SK-N-SH (cell line): ENCODE measurements at regions not wholly inside any gene's neighbourhood (a gene's known extent, or its start where the extent isn't known, plus 50 kb on each side); places are given as distances from the start of the nearest gene placed in this dataset.

ENCODE experiments used
- CTCF ChIA-PET: fragments of 300-600, 350-600 bp; formaldehyde crosslinking; extraction: SDS; loops from one replicate; lab custom pipeline; 2021; lab: Yijun Ruan, JAX
- POLR2A ChIA-PET: fragments of 350-600 bp; sonication (Branson Sonifier 250); formaldehyde crosslinking; extraction: SDS; loops from one replicate; lab custom pipeline; 2020; ENCODE audit warnings: antibody characterized with exemption, inconsistent platforms; lab: Yijun Ruan, JAX
- DNase-seq: peaks from one replicate; pipeline ENCODE4 v3.0.0; 2012
- H2AFZ ChIP-seq: fragments of 200-600 bp; sonication (generic); 2 replicates; pipeline ENCODE4 v1.8.1; 2016; ENCODE audit warnings: antibody characterized with exemption, mild to moderate bottlenecking, low read depth
- H3F3A ChIP-seq: fragments of 200-600 bp; sonication (generic); replicated peaks from 2 replicates; pipeline ENCODE3; 2016; ENCODE audit warnings: antibody characterized with exemption, mild to moderate bottlenecking; ENCODE audit not compliant: insufficient read depth
- H3K27ac ChIP-seq, 2 experiments: fragments of 200-500 bp in 1 of 2; fragments of 200-600 bp in 1 of 2; sonication (Bioruptor generic) in 1 of 2; sonication (generic), shearing (Covaris generic) in 1 of 2; 2 replicates each; pipeline versions ENCODE4 v1.5.1 to v1.6.1; 2014 to 2016; ENCODE audit warnings: low read depth in 2 of 2, inconsistent platforms in 1 of 2, low read length in 1 of 2, mild to moderate bottlenecking in 1 of 2, mixed read lengths in 1 of 2
- H3K27me3 ChIP-seq: fragments of 200-600 bp; sonication (generic), shearing (Covaris generic); 2 replicates; pipeline ENCODE4 v1.6.1; 2016; ENCODE audit warnings: mixed run types; ENCODE audit not compliant: insufficient read depth
- H3K36me3 ChIP-seq, 2 experiments: fragments of 200-500 bp in 1 of 2; fragments of 200-600 bp in 1 of 2; sonication (Bioruptor generic) in 1 of 2; sonication (generic) in 1 of 2; replicated peaks in 1 of 2; 2 replicates each; pipeline versions ENCODE3 to v1.5.1; 2014 to 2016; ENCODE audit warnings: low read length in 1 of 2, mild to moderate bottlenecking in 1 of 2; ENCODE audit not compliant: insufficient read depth in 2 of 2, control insufficient read depth in 1 of 2
- H3K4me1 ChIP-seq, 2 experiments: fragments of 200-500 bp in 1 of 2; fragments of 200-600 bp in 1 of 2; sonication (Bioruptor generic) in 1 of 2; sonication (generic), shearing (Covaris generic) in 1 of 2; 2 replicates each; pipeline versions ENCODE4 v1.5.1 to v1.6.1; 2014 to 2016; ENCODE audit warnings: low read depth in 1 of 2, low read length in 1 of 2, mixed run types in 1 of 2; ENCODE audit not compliant: insufficient read depth in 2 of 2, control insufficient read depth in 1 of 2
- H3K4me2 ChIP-seq: fragments of 200-600 bp; sonication (generic), shearing (Covaris generic); 2 replicates; pipeline ENCODE4 v1.6.1; 2017; ENCODE audit warnings: mixed run types
- H3K4me3 ChIP-seq, 2 experiments: fragments of 200-500 bp in 1 of 2; fragments of 200-600 bp in 1 of 2; sonication (Bioruptor generic) in 1 of 2; sonication (generic), shearing (Covaris generic) in 1 of 2; 2 replicates each; pipeline versions ENCODE4 v1.5.1 to v1.8.1; 2014 to 2016; ENCODE audit warnings: low read depth in 2 of 2, inconsistent platforms in 1 of 2, low read length in 1 of 2, mild to moderate bottlenecking in 1 of 2, mixed read lengths in 1 of 2, moderate library complexity in 1 of 2
- H3K79me2 ChIP-seq: fragments of 200-600 bp; sonication (generic); 2 replicates; pipeline ENCODE4 v1.8.1; 2017; ENCODE audit warnings: mild to moderate bottlenecking; ENCODE audit not compliant: insufficient read depth
- H3K9ac ChIP-seq: fragments of 200-600 bp; sonication (generic); 2 replicates; pipeline ENCODE4 v1.6.1; 2017; ENCODE audit warnings: mixed run types
- H3K9me2 ChIP-seq: fragments of 200-600 bp; sonication (generic); 2 replicates; pipeline ENCODE4 v1.6.1; 2017; ENCODE audit warnings: mixed run types
- H3K9me3 ChIP-seq: fragments of 200-600 bp; sonication (generic); 2 replicates; pipeline ENCODE4 v1.6.1; 2017; ENCODE audit warnings: mixed run types, mild to moderate bottlenecking, moderate library complexity
- H4K20me1 ChIP-seq: fragments of 200-600 bp; sonication (generic); 2 replicates; pipeline ENCODE4 v1.6.1; 2017; ENCODE audit warnings: mild to moderate bottlenecking, mixed run types; ENCODE audit not compliant: insufficient read depth
- ELF1 ChIP-seq: IDR thresholded peaks from 2 replicates; pipeline ENCODE4 v1.4.0; 2012
- FOSL2 ChIP-seq: IDR thresholded peaks from 2 replicates; pipeline ENCODE4 v1.4.0; 2012; ENCODE audit warnings: low read depth, mild to moderate bottlenecking, moderate library complexity, borderline replicate concordance
- FOXM1 ChIP-seq: IDR thresholded peaks from 2 replicates; pipeline ENCODE4 v1.4.0; 2012; ENCODE audit warnings: low read depth, mild to moderate bottlenecking
- GABPA ChIP-seq: IDR thresholded peaks from 2 replicates; pipeline ENCODE4 v1.4.0; 2012; ENCODE audit warnings: low read depth, mild to moderate bottlenecking
- JUND ChIP-seq: IDR thresholded peaks from 2 replicates; pipeline ENCODE4 v1.4.0; 2012
- TCF12 ChIP-seq: IDR thresholded peaks from 2 replicates; pipeline ENCODE4 v1.4.0; 2012
- WGBS: methylation state at CpG from one replicate; pipeline ENCODE4 v1.1.6; 2017; ENCODE audit warnings: low lambda C conversion rate; 5-methylcytosine and 5-hydroxymethylcytosine counted together
- TF ChIP-seq, protein P1 (sequence below): fragments of 150-350 bp; IDR thresholded peaks from 2 replicates; pipeline ENCODE4 v1.6.1; 2017; ENCODE audit warnings: antibody characterized with exemption, low read length, low read depth, borderline replicate concordance
- TF ChIP-seq, protein P2 (sequence below): fragments of 150-350 bp; IDR thresholded peaks from 2 replicates; pipeline ENCODE4 v1.6.1; 2016; ENCODE audit warnings: mild to moderate bottlenecking, low read depth, low read length
- TF ChIP-seq, protein P3 (sequence below): IDR thresholded peaks from 2 replicates; pipeline ENCODE4 v1.4.0; 2012; ENCODE audit warnings: low read depth, borderline replicate concordance
- TF ChIP-seq, protein P4 (sequence below): IDR thresholded peaks from 2 replicates; pipeline ENCODE4 v1.4.0; 2012; ENCODE audit warnings: low read depth, borderline replicate concordance
- TF ChIP-seq, protein P5 (sequence below): fragments of 200-600 bp; sonication (generic); IDR thresholded peaks from 2 replicates; pipeline ENCODE4 v1.6.1; 2017; ENCODE audit warnings: antibody characterized with exemption, mild to moderate bottlenecking, moderate library complexity
- TF ChIP-seq, protein P6 (sequence below): IDR thresholded peaks from 2 replicates; pipeline ENCODE4 v1.6.1; 2012; ENCODE audit warnings: mild to moderate bottlenecking, low read depth, low read length, moderate library complexity

DNA sequence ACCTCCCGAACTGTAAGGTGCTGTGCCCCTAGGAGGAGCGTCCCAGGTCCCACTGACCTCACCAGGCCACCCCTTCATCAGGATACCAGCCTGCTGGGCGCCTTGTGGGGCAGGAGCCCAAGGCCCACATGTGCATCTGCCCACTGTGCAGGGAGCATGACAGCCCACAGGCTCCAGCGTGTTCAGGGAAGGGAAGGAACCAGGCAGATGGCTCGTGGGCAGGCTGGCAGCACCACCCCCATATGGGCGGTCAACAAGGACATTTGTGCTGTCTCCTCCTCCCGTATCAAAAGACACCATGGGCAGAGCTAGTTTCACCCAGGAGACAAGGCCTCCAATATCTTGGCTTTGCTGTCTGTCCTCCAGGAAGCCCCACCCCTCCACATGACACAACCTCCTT lies 85.5 kb upstream of the PPP1R26 start (continued):
- TF ChIP-seq, protein P1, sequence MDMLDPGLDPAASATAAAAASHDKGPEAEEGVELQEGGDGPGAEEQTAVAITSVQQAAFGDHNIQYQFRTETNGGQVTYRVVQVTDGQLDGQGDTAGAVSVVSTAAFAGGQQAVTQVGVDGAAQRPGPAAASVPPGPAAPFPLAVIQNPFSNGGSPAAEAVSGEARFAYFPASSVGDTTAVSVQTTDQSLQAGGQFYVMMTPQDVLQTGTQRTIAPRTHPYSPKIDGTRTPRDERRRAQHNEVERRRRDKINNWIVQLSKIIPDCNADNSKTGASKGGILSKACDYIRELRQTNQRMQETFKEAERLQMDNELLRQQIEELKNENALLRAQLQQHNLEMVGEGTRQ = no peak
- TF ChIP-seq, protein P2, sequence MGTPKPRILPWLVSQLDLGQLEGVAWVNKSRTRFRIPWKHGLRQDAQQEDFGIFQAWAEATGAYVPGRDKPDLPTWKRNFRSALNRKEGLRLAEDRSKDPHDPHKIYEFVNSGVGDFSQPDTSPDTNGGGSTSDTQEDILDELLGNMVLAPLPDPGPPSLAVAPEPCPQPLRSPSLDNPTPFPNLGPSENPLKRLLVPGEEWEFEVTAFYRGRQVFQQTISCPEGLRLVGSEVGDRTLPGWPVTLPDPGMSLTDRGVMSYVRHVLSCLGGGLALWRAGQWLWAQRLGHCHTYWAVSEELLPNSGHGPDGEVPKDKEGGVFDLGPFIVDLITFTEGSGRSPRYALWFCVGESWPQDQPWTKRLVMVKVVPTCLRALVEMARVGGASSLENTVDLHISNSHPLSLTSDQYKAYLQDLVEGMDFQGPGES = no peak
- TF ChIP-seq FOXM1 (no peak), TCF12 (no peak)
- TF ChIP-seq, protein P3, sequence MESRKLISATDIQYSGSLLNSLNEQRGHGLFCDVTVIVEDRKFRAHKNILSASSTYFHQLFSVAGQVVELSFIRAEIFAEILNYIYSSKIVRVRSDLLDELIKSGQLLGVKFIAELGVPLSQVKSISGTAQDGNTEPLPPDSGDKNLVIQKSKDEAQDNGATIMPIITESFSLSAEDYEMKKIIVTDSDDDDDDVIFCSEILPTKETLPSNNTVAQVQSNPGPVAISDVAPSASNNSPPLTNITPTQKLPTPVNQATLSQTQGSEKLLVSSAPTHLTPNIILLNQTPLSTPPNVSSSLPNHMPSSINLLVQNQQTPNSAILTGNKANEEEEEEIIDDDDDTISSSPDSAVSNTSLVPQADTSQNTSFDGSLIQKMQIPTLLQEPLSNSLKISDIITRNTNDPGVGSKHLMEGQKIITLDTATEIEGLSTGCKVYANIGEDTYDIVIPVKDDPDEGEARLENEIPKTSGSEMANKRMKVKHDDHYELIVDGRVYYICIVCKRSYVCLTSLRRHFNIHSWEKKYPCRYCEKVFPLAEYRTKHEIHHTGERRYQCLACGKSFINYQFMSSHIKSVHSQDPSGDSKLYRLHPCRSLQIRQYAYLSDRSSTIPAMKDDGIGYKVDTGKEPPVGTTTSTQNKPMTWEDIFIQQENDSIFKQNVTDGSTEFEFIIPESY = no peak
- TF ChIP-seq, protein P4, sequence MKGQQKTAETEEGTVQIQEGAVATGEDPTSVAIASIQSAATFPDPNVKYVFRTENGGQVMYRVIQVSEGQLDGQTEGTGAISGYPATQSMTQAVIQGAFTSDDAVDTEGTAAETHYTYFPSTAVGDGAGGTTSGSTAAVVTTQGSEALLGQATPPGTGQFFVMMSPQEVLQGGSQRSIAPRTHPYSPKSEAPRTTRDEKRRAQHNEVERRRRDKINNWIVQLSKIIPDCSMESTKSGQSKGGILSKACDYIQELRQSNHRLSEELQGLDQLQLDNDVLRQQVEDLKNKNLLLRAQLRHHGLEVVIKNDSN = no peak

DNA sequence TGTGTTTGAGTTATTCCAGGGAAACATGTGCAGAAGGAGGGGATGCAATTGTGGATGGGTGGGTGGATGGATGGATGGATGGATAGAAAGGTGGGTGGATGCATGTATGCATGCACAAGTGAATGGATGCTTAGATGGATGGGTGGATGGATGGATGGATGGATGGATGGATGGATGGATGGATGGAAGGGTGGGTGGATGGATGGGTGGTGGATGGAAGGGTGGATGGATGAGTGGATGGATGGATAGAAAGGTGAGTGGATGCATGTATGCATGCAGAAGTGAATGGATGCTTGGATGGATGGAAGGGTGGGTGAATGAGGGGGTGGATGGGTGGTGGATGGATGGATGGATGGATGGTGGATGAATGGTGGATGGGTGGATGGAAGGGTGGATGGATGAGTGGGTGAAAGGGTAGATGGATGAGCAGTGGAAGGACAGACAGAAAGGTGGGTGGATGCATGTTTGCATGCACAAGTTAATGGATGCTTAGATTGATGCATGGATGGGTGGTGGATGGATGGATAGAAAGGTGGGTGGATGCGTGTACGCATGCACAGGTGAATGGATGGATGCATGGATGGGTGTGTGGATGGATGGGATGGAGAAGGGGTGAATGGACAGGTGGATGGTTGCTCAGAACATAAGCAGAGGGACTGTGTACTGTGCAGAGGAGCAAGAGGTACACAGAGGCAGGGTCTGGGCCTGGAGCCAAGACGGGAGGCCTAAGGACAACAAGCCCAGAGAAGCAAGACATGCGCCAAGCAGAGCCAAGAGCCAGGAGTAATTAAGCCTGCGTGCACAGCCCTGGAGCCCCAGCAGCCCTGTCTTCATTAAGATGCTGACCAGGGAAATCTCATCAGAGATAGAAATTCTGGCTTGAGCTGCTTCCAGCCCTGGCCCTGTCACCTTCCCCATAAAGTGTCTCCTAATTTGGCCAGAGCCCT lies 84.6 kb upstream of the PPP1R26 start:
- WGBS = 52% methylated on average over 5 of the region's 5 CpGs
- Histone ChIP-seq H3K9me3 (no peaks in the 10 kb centered on the region), H3K4me1 (no peaks in the 10 kb centered on the region), H3K9ac (no peak overlapping the region), H3K27ac (no peak overlapping the region), H3K36me3 (no peaks in the 10 kb centered on the region), H4K20me1 (no peaks in the 10 kb centered on the region), H3K27me3 (no peaks in the 10 kb centered on the region), H3K4me2 (no peak overlapping the region), H3K79me2 (no peaks in the 10 kb centered on the region), H3F3A (no peaks in the 10 kb centered on the region), H3K9me2 (no peaks in the 10 kb centered on the region), H2AFZ (no peak overlapping the region), H3K4me3 (no peak overlapping the region)
- ChIA-PET POLR2A (no interaction called here), CTCF (no interaction called here)
- no peak for DNase-seq
- TF ChIP-seq ELF1 = no peak
- no peak for TF ChIP-seq GABPA
- no peak for TF ChIP-seq TCF12
- TF ChIP-seq, protein P3 = no peak
- TF ChIP-seq, protein P5, sequence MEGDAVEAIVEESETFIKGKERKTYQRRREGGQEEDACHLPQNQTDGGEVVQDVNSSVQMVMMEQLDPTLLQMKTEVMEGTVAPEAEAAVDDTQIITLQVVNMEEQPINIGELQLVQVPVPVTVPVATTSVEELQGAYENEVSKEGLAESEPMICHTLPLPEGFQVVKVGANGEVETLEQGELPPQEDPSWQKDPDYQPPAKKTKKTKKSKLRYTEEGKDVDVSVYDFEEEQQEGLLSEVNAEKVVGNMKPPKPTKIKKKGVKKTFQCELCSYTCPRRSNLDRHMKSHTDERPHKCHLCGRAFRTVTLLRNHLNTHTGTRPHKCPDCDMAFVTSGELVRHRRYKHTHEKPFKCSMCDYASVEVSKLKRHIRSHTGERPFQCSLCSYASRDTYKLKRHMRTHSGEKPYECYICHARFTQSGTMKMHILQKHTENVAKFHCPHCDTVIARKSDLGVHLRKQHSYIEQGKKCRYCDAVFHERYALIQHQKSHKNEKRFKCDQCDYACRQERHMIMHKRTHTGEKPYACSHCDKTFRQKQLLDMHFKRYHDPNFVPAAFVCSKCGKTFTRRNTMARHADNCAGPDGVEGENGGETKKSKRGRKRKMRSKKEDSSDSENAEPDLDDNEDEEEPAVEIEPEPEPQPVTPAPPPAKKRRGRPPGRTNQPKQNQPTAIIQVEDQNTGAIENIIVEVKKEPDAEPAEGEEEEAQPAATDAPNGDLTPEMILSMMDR = no peak
- TF ChIP-seq JUND = no peak
- TF ChIP-seq, protein P4 = no peak
- TF ChIP-seq FOSL2 = no peak
- TF ChIP-seq, protein P6, sequence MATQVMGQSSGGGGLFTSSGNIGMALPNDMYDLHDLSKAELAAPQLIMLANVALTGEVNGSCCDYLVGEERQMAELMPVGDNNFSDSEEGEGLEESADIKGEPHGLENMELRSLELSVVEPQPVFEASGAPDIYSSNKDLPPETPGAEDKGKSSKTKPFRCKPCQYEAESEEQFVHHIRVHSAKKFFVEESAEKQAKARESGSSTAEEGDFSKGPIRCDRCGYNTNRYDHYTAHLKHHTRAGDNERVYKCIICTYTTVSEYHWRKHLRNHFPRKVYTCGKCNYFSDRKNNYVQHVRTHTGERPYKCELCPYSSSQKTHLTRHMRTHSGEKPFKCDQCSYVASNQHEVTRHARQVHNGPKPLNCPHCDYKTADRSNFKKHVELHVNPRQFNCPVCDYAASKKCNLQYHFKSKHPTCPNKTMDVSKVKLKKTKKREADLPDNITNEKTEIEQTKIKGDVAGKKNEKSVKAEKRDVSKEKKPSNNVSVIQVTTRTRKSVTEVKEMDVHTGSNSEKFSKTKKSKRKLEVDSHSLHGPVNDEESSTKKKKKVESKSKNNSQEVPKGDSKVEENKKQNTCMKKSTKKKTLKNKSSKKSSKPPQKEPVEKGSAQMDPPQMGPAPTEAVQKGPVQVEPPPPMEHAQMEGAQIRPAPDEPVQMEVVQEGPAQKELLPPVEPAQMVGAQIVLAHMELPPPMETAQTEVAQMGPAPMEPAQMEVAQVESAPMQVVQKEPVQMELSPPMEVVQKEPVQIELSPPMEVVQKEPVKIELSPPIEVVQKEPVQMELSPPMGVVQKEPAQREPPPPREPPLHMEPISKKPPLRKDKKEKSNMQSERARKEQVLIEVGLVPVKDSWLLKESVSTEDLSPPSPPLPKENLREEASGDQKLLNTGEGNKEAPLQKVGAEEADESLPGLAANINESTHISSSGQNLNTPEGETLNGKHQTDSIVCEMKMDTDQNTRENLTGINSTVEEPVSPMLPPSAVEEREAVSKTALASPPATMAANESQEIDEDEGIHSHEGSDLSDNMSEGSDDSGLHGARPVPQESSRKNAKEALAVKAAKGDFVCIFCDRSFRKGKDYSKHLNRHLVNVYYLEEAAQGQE = no peak
- TF ChIP-seq, protein P2 = no peak
